Calu3 (cell line): ENCODE measurements at regions not wholly inside any gene's neighbourhood (a gene's known extent, or its start where the extent isn't known, plus 50 kb on each side); places are given as distances from the start of the nearest gene placed in this dataset.
A peak's percentile ranks its signal among the peaks of the same experiment; 100 is the strongest.

Experiments
- BruUV-seq: library from RNA; stranded (reverse); fragments of 400-500 nt; replicated peaks from 2 replicates; lab custom pipeline; 2021; lab: Mats Ljungman, UMichigan
- CTCF ChIA-PET: fragments of 300-600 bp; sonication (Branson Sonifier 250); formaldehyde crosslinking; loops from one replicate; lab custom pipeline; 2022; ENCODE audit warnings: antibody characterized with exemption; lab: Charles Lee
- DNase-seq: peaks from one replicate; pipeline ENCODE4 v3.0.0; 2022
- H3K27ac Mint-ChIP-seq: one replicate; pipeline ENCODE4 v1.8.0; 2022; ENCODE audit warnings: mixed read lengths; ENCODE audit not compliant: unreplicated experiment
- H3K27me3 Mint-ChIP-seq: one replicate; pipeline ENCODE4 v1.8.0; 2022; ENCODE audit warnings: mixed read lengths; ENCODE audit not compliant: unreplicated experiment
- H3K36me3 Mint-ChIP-seq: one replicate; pipeline ENCODE4 v1.8.0; 2022; ENCODE audit warnings: mild to moderate bottlenecking, moderate library complexity, mixed read lengths; ENCODE audit not compliant: insufficient read depth, unreplicated experiment
- H3K4me1 Mint-ChIP-seq: one replicate; pipeline ENCODE4 v1.8.0; 2022; ENCODE audit warnings: mild to moderate bottlenecking, low read depth, mixed read lengths; ENCODE audit not compliant: unreplicated experiment
- H3K4me3 Mint-ChIP-seq: one replicate; pipeline ENCODE4 v1.8.0; 2022; ENCODE audit warnings: mild to moderate bottlenecking, low read depth, moderate library complexity, mixed read lengths; ENCODE audit not compliant: unreplicated experiment
- H3K9me3 Mint-ChIP-seq: one replicate; pipeline ENCODE4 v1.8.0; 2022; ENCODE audit warnings: low read depth, mixed read lengths; ENCODE audit not compliant: unreplicated experiment
- CTCF ChIP-seq: fragments of 200-600 bp; IDR thresholded peaks from one replicate; pipeline ENCODE4 v1.8.0; 2022; ENCODE audit warnings: antibody characterized with exemption; ENCODE audit not compliant: unreplicated experiment
- intact Hi-C: fragments of 100-400 bp; cut with micrococcal nuclease; formaldehyde crosslinking; loops from one replicate; pipeline ENCODE4 v1.10.0; 2022; ENCODE audit not compliant: unreplicated experiment

- intact Hi-C loops, result loop anchor here (2.0 kb wide), 1 partner anchor 129 kb away; no protein-coding TSS in a partner anchor
- Mint-ChIP-seq H3K4me1 (peaks cover 12% of the 10 kb centered on the region), H3K27ac (no peak overlapping the region), H3K4me3 (no peak overlapping the region), H3K27me3 (peaks cover 14% of the 10 kb centered on the region), H3K36me3 (no peaks in the 10 kb centered on the region), H3K9me3 (peaks cover 5% of the 10 kb centered on the region)
- no TSS peak for BruUV-seq
- peak; percentile 61 for TF ChIP-seq CTCF
- CTCF ChIA-PET, result interaction anchor here (0.9 kb wide), 1 partner anchor 68 kb away, joined by 6 read pairs; no protein-coding TSS in a partner anchor
- DNase-seq, result peak; percentile 57
Observed at GRCh38 chr3:126259411-126260391, 79.3 kb upstream of the ALDH1L1 start.

- intact Hi-C loops, result loop anchor here (2.0 kb wide), 1 partner anchor 130 kb away; no protein-coding TSS in a partner anchor
- H3K9me3 Mint-ChIP-seq, result peaks cover 5% of the 10 kb centered on the region
- H3K4me1 Mint-ChIP-seq, result peaks cover 12% of the 10 kb centered on the region
- no peak for TF ChIP-seq CTCF
- H3K36me3 Mint-ChIP-seq, result no peaks in the 10 kb centered on the region
- DNase-seq, result peak; percentile 47
- no peak overlapping the region for H3K4me3 Mint-ChIP-seq
- H3K27me3 Mint-ChIP-seq, result peaks cover 14% of the 10 kb centered on the region
- no peak overlapping the region for H3K27ac Mint-ChIP-seq
- BruUV-seq, result no TSS peak
- CTCF ChIA-PET, result no interaction called here
Observed at GRCh38 chr3:126258670-126259069, 78.3 kb upstream of the ALDH1L1 start.

GRCh38 chr3:126257984-126258383 is 77.6 kb upstream of the ALDH1L1 start:
- DNase-seq, result no peak
- no peak overlapping the region for H3K4me3 Mint-ChIP-seq
- peaks cover 12% of the 10 kb centered on the region for H3K4me1 Mint-ChIP-seq
- peaks cover 14% of the 10 kb centered on the region for H3K27me3 Mint-ChIP-seq
- peaks cover 5% of the 10 kb centered on the region for H3K9me3 Mint-ChIP-seq
- intact Hi-C loops, result loop anchor here (2.0 kb wide), 1 partner anchor 131 kb away; no protein-coding TSS in a partner anchor
- no peak overlapping the region for H3K27ac Mint-ChIP-seq
- CTCF ChIA-PET, result no interaction called here
- no peak for TF ChIP-seq CTCF
- no TSS peak for BruUV-seq
- H3K36me3 Mint-ChIP-seq, result no peaks in the 10 kb centered on the region

GRCh38 chr3:126257174-126257573 is 76.8 kb upstream of the ALDH1L1 start:
- H3K27ac Mint-ChIP-seq, result no peak overlapping the region
- peaks cover 12% of the 10 kb centered on the region for H3K4me1 Mint-ChIP-seq
- intact Hi-C loops, result no loop called here
- no peak overlapping the region for H3K4me3 Mint-ChIP-seq
- H3K9me3 Mint-ChIP-seq, result peaks cover 5% of the 10 kb centered on the region
- no TSS peak for BruUV-seq
- no peak for TF ChIP-seq CTCF
- CTCF ChIA-PET, result no interaction called here
- DNase-seq, result no peak
- peaks cover 14% of the 10 kb centered on the region for H3K27me3 Mint-ChIP-seq
- H3K36me3 Mint-ChIP-seq, result no peaks in the 10 kb centered on the region
